ENCODE measurements at regions not wholly inside any gene's neighbourhood (a gene's known extent, or its start where the extent isn't known, plus 50 kb on each side); places are given as distances from the start of the nearest gene placed in this dataset.

- no peak overlapping the region for H3K27ac ChIP-seq
These were observed 611.3 kb upstream of the SYT4 start for GRCh38 chr18:43888598-43888997.

DNA sequence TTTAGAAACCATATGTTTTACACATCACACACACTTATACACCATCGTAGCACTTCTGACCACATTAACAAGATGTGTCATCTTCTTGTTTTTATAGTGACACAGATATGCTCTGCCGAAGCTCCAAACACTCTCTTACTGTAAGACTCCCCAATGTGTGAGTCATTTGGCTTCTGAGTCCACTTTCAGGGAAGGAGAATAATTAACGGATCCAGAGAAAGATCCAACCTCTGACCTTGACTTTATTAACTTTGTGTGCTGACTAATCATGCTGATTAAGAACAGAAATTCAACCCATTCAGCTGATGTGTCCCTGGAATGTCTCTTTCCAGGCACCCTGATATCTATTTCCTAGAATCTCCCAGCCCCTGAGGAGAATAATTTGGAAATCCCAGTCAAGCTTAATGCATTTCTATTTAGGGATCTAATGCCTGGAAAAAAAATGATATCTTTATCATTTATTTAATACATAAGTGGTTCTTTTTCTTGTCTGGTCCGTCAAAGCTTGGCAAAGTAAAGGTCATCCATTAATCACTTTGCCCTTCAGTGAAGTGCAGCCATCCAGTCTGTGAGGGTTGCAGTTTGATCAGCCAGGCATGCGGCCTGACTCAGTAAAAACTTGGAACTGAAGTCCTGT, 615.8 kb upstream of the SYT4 start:
- peaks cover 4% of the 10 kb centered on the region for H3K4me1 ChIP-seq
- DNase-seq (ENCODE audit: low spot score in 2 of 2) = no peak
- TF ChIP-seq POLR2AphosphoS5 (IDR thresholded peaks at IDR 0.05) (peak in 1 of 3 donors; percentile 11), EP300 (IDR thresholded peaks at IDR 0.05) (no peak), CTCF (IDR thresholded peaks at IDR 0.05) (no peak), POLR2A (IDR thresholded peaks at IDR 0.05) (no peak)
- H3K4me3 ChIP-seq = no peak overlapping the region
- H3K9me3 ChIP-seq = no peaks in the 10 kb centered on the region
- H3K27ac ChIP-seq = peak overlapping the region; percentile 27
- no peaks in the 10 kb centered on the region for H3K36me3 ChIP-seq
- no peaks in the 10 kb centered on the region for H3K27me3 ChIP-seq
- 43% methylated on average over 5 of the region's 5 CpGs for WGBS

More at GRCh38 chr18:43888598-43888997, 611.3 kb upstream of the SYT4 start:
- no peak for DNase-seq (ENCODE audit: low spot score in 2 of 2)
- H3K4me3 ChIP-seq = no peak overlapping the region
- no peaks in the 10 kb centered on the region for H3K9me3 ChIP-seq
- 45% methylated on average over 3 of the region's 3 CpGs for WGBS
- H3K27me3 ChIP-seq = no peaks in the 10 kb centered on the region
- H3K36me3 ChIP-seq = no peaks in the 10 kb centered on the region
- peaks cover 6% of the 10 kb centered on the region for H3K4me1 ChIP-seq
- no peak for TF ChIP-seq POLR2A (IDR thresholded peaks at IDR 0.05)
- TF ChIP-seq EP300 (IDR thresholded peaks at IDR 0.05) = no peak
- TF ChIP-seq POLR2AphosphoS5 (IDR thresholded peaks at IDR 0.05) = no peak

DNA sequence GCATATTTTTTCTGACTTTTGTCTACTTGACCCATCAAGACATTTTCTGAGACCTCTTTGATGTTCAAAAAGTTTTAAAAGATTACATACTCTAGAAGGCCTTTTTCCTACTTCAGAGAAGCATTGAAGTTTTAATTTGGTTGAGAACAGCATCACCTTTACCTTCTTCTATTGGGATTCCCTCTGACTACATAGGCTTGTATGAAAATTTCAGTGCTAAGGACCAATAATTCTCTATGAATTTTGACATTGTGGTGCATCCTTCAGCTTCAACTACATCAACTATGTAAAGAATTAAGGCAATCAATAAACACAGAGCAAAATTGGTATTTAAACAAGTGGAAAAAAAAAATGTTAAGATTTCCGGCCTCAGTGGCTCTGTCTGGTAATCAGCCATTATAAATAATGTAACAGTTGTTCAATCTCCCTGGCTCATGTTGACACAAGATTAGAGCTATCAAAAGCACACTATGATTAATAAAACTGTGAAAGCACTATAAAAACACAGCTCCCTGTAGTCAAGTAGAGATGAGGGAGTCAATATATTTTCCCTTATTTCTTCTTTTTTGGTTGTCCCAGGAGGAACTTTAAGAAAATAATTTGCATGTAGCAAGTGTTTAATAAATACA, 627.0 kb upstream of the SYT4 start:
- H3K27me3 ChIP-seq = no peaks in the 10 kb centered on the region
- H3K4me3 ChIP-seq = no peak overlapping the region
- H3K27ac ChIP-seq = no peak overlapping the region
- WGBS = 81% methylated on average over 1 of the region's 1 CpG
- no peaks in the 10 kb centered on the region for H3K9me3 ChIP-seq
- H3K36me3 ChIP-seq = no peaks in the 10 kb centered on the region
- TF ChIP-seq POLR2AphosphoS5 (IDR thresholded peaks at IDR 0.05) = no peak
- TF ChIP-seq POLR2A (IDR thresholded peaks at IDR 0.05) = no peak
- TF ChIP-seq EP300 (IDR thresholded peaks at IDR 0.05) = no peak
- no peak for TF ChIP-seq CTCF (IDR thresholded peaks at IDR 0.05)
- no peak for DNase-seq (ENCODE audit: low spot score in 2 of 2)
- no peaks in the 10 kb centered on the region for H3K4me1 ChIP-seq

- no peak for DNase-seq (ENCODE audit: low spot score in 2 of 2)
- no peaks in the 10 kb centered on the region for H3K36me3 ChIP-seq
- 76% methylated on average over 2 of the region's 2 CpGs for WGBS
- no peaks in the 10 kb centered on the region for H3K27me3 ChIP-seq
- no peak overlapping the region for H3K4me3 ChIP-seq
- TF ChIP-seq EP300 (IDR thresholded peaks at IDR 0.05) = no peak
- TF ChIP-seq POLR2AphosphoS5 (IDR thresholded peaks at IDR 0.05) = no peak
- no peak for TF ChIP-seq POLR2A (IDR thresholded peaks at IDR 0.05)
- TF ChIP-seq CTCF (IDR thresholded peaks at IDR 0.05) = no peak
- H3K27ac ChIP-seq = no peak overlapping the region
- H3K4me1 ChIP-seq = no peaks in the 10 kb centered on the region
- no peaks in the 10 kb centered on the region for H3K9me3 ChIP-seq
These were observed 636.7 kb upstream of the SYT4 start for GRCh38 chr18:43914018-43914417.

- Histone ChIP-seq H3K9me3 (no peaks in the 10 kb centered on the region), H3K27me3 (no peaks in the 10 kb centered on the region), H3K4me1 (no peaks in the 10 kb centered on the region), H3K27ac (no peak overlapping the region), H3K4me3 (no peak overlapping the region), H3K36me3 (no peaks in the 10 kb centered on the region)
- WGBS = 82% methylated on average over 3 of the region's 3 CpGs
- TF ChIP-seq POLR2AphosphoS5 (IDR thresholded peaks at IDR 0.05) = no peak
- no peak for TF ChIP-seq POLR2A (IDR thresholded peaks at IDR 0.05)
- no peak for TF ChIP-seq EP300 (IDR thresholded peaks at IDR 0.05)
- TF ChIP-seq CTCF (IDR thresholded peaks at IDR 0.05) = no peak
- no peak for DNase-seq (ENCODE audit: low spot score in 2 of 2)
These were observed 639.7 kb upstream of the SYT4 start for GRCh38 chr18:43916984-43917383.

All from suprapubic skin (tissue), 4 donors.